Adrenal gland (tissue), 9 donors: ENCODE measurements at regions not wholly inside any gene's neighbourhood (a gene's known extent, or its start where the extent isn't known, plus 50 kb on each side); places are given as distances from the start of the nearest gene placed in this dataset.

Experiments used
- DNase-seq, 7 donors: peaks; one replicate each; pipeline ENCODE4 v3.0.0-alpha.2; 2019 to 2020
- H3K27ac ChIP-seq, 5 donors: fragments of 200-600 bp; sonication (generic) in 4 of 5; 1 replicate in 3 of 5; 2 replicates in 2 of 5; pipeline versions ENCODE4 v1.5.1 to v1.8.0; 2016 to 2020; ENCODE audit warnings: mild to moderate bottlenecking in 1 of 5
- H3K27me3 ChIP-seq: fragments of 200-600 bp; 2 replicates; pipeline ENCODE4 v1.8.0; 2021
- H3K36me3 ChIP-seq, 2 donors: fragments of 200-600 bp; replicated peaks in 1 of 2; 1 replicate in 1 of 2; 2 replicates in 1 of 2; pipeline versions ENCODE4 v1.5.1 to v1.8.0; 2018 to 2022
- H3K4me1 ChIP-seq, 2 donors: fragments of 200-600 bp; replicated peaks in 1 of 2; 1 replicate in 1 of 2; 2 replicates in 1 of 2; pipeline versions ENCODE4 v1.5.1 to v1.8.0; 2018 to 2021
- H3K4me3 ChIP-seq, 4 donors: fragments of 200-600 bp; sonication (generic) in 3 of 4; one replicate each; pipeline ENCODE4 v1.5.1; 2016 to 2018
- H3K9me3 ChIP-seq, 3 donors: fragments of 200-600 bp; sonication (generic) in 1 of 3; replicated peaks in 1 of 3; 1 replicate in 2 of 3; 2 replicates in 1 of 3; pipeline versions ENCODE4 v1.5.1 to v1.8.0; 2016 to 2021
- CTCF ChIP-seq, 6 experiments: fragments of 450-650 bp in 4 of 6; fragments of 200-600 bp in 2 of 6; sonication (generic) in 1 of 6; IDR thresholded peaks; 1 replicate in 5 of 6; 2 replicates in 1 of 6; pipeline versions ENCODE4 v1.5.1 to v1.8.0; 2016 to 2021; ENCODE audit warnings: antibody characterized with exemption in 6 of 6, mild to moderate bottlenecking in 2 of 6, moderate library complexity in 1 of 6
- POLR2A ChIP-seq, 2 donors: fragments of 450-650 bp; IDR thresholded peaks; one replicate each; pipeline ENCODE4 v1.6.1; 2017; ENCODE audit warnings: antibody characterized with exemption in 2 of 2, mild to moderate bottlenecking in 2 of 2, moderate library complexity in 1 of 2
- WGBS, 4 donors: extraction: QIAGEN DNeasy Blood & Tissue Kit in 2 of 4; methylation state at CpG; one replicate each; pipeline versions ENCODE4 v1.1.5 to v1.1.7; 2013 to 2017; 5-methylcytosine and 5-hydroxymethylcytosine counted together
- intact Hi-C, 2 donors: fragments of 100-400 bp; cut with DNase I; formaldehyde crosslinking; loops; one replicate each; pipeline versions ENCODE4 v1.14.1 to v1.15.0; 2022 to 2023
- donor health status: healthy with polysubstance abuse.
- donor health status: Bipolar disorder and iron deficiency.
- donor health status: DM: yes; HTN: yes; CAD: no.
- donor health status: DM: no; HTN: no; CAD: no.
- donor health status: DM: no; HTN: no; CAD: no.

GRCh38 chr3:102162251-102162650 lies 272.6 kb upstream of the ZPLD1 start:
- no peak overlapping the region for H3K27ac ChIP-seq
- H3K27me3 ChIP-seq = no peaks in the 10 kb centered on the region
- H3K4me1 ChIP-seq = peaks cover 0 to 20% of the 10 kb centered on the region in 2 donors
- TF ChIP-seq CTCF (IDR thresholded peaks at IDR 0.05) = no peak
- no peak for TF ChIP-seq POLR2A (IDR thresholded peaks at IDR 0.05)
- intact Hi-C loops = no loop called here
- H3K36me3 ChIP-seq = no peaks in the 10 kb centered on the region
- DNase-seq = no peak
- H3K9me3 ChIP-seq = no peaks in the 10 kb centered on the region
- H3K4me3 ChIP-seq = no peak overlapping the region

GRCh38 chr3:102163039-102163817 lies 271.6 kb upstream of the ZPLD1 start:
- 6 to 20% (median 13%) methylated on average over 1 of the region's 1 CpG for WGBS, 4 donors
- Histone ChIP-seq H3K27me3 (no peaks in the 10 kb centered on the region), H3K36me3 (no peaks in the 10 kb centered on the region), H3K4me3 (no peak overlapping the region), H3K9me3 (no peaks in the 10 kb centered on the region), H3K4me1 (peaks cover 0 to 20% of the 10 kb centered on the region in 2 donors), H3K27ac (peak overlapping the region in 1 of 5 donors; percentile 15)
- no peak for TF ChIP-seq CTCF (IDR thresholded peaks at IDR 0.05)
- TF ChIP-seq POLR2A (IDR thresholded peaks at IDR 0.05) = no peak
- DNase-seq = peak in 4 of 7 donors; percentile 18 to 37 (median 32)
- intact Hi-C loops = no loop called here

GRCh38 chr3:102163818-102164154 lies 271.0 kb upstream of the ZPLD1 start:
- no peak overlapping the region for H3K4me3 ChIP-seq
- H3K27me3 ChIP-seq = no peaks in the 10 kb centered on the region
- peaks cover 0 to 20% of the 10 kb centered on the region in 2 donors for H3K4me1 ChIP-seq
- no peak overlapping the region for H3K27ac ChIP-seq
- 85 to 90% (median 85%) methylated on average over 4 of the region's 4 CpGs for WGBS, 4 donors
- no peaks in the 10 kb centered on the region for H3K9me3 ChIP-seq
- intact Hi-C loops = no loop called here
- TF ChIP-seq POLR2A (IDR thresholded peaks at IDR 0.05) (no peak), CTCF (IDR thresholded peaks at IDR 0.05) (no peak)
- no peaks in the 10 kb centered on the region for H3K36me3 ChIP-seq
- DNase-seq = no peak

GRCh38 chr3:102165367-102165766 lies 269.4 kb upstream of the ZPLD1 start:
- Histone ChIP-seq H3K9me3 (no peaks in the 10 kb centered on the region), H3K27ac (no peak overlapping the region), H3K27me3 (no peaks in the 10 kb centered on the region), H3K4me1 (peaks cover 0 to 20% of the 10 kb centered on the region in 2 donors), H3K36me3 (no peaks in the 10 kb centered on the region), H3K4me3 (no peak overlapping the region)
- WGBS, 4 donors = 83 to 95% (median 90%) methylated on average over 1 of the region's 1 CpG
- intact Hi-C loops = no loop called here
- TF ChIP-seq POLR2A (IDR thresholded peaks at IDR 0.05) (no peak), CTCF (IDR thresholded peaks at IDR 0.05) (no peak)
- DNase-seq = no peak
